ENCODE measurements at regions not wholly inside any gene's neighbourhood (a gene's known extent, or its start where the extent isn't known, plus 50 kb on each side); places are given as distances from the start of the nearest gene placed in this dataset.

- Histone ChIP-seq H3K9me2 (replicated peaks; ENCODE audit: insufficient read depth, low read length) (no peaks in the 10 kb centered on the region), H3K79me2 (ENCODE audit: low read length) (no peaks in the 10 kb centered on the region), H2AFZ (ENCODE audit: low read length) (no peak overlapping the region), H3K36me3 (ENCODE audit: insufficient read depth, low read length) (no peaks in the 10 kb centered on the region), H3K4me1 (ENCODE audit: low read length) (peaks cover 24% of the 10 kb centered on the region), H3K9ac (ENCODE audit: low read length) (no peak overlapping the region), H3K4me2 (ENCODE audit: low read depth, low read length, poor library complexity, severe bottlenecking) (no peak overlapping the region), H3K9me3 (ENCODE audit: low read length) (no peaks in the 10 kb centered on the region), H3K27me3 (ENCODE audit: low read length) (no peaks in the 10 kb centered on the region), H3K4me3 (ENCODE audit: low read length) (no peak overlapping the region), H3K27ac (ENCODE audit: low read length) (no peak overlapping the region), H4K20me1 (ENCODE audit: insufficient read depth, low read depth, low read length) (no peaks in the 10 kb centered on the region)
- DNase-seq, result peak; percentile 64
Measured at GRCh38 chr1:57966751-57967406, 543.0 kb upstream of the DAB1 start.

GRCh38 chr1:57966340-57966739 lies 542.5 kb upstream of the DAB1 start:
- Histone ChIP-seq H4K20me1 (ENCODE audit: insufficient read depth, low read depth, low read length) (no peaks in the 10 kb centered on the region), H3K79me2 (ENCODE audit: low read length) (no peaks in the 10 kb centered on the region), H3K9ac (ENCODE audit: low read length) (no peak overlapping the region), H3K36me3 (ENCODE audit: insufficient read depth, low read length) (no peaks in the 10 kb centered on the region), H3K4me2 (ENCODE audit: low read depth, low read length, poor library complexity, severe bottlenecking) (no peak overlapping the region), H3K4me3 (ENCODE audit: low read length) (no peak overlapping the region), H3K9me2 (replicated peaks; ENCODE audit: insufficient read depth, low read length) (no peaks in the 10 kb centered on the region), H3K4me1 (ENCODE audit: low read length) (peaks cover 24% of the 10 kb centered on the region), H3K9me3 (ENCODE audit: low read length) (no peaks in the 10 kb centered on the region), H3K27me3 (ENCODE audit: low read length) (no peaks in the 10 kb centered on the region), H2AFZ (ENCODE audit: low read length) (no peak overlapping the region), H3K27ac (ENCODE audit: low read length) (no peak overlapping the region)
- DNase-seq, result no peak

GRCh38 chr1:57963581-57963980 lies 539.7 kb upstream of the DAB1 start:
- DNase-seq, result peak; percentile 63
- no peaks in the 10 kb centered on the region for H3K9me3 ChIP-seq (ENCODE audit: low read length)
- no peaks in the 10 kb centered on the region for H3K79me2 ChIP-seq (ENCODE audit: low read length)
- H3K9me2 ChIP-seq (replicated peaks; ENCODE audit: insufficient read depth, low read length), result no peaks in the 10 kb centered on the region
- no peak overlapping the region for H3K27ac ChIP-seq (ENCODE audit: low read length)
- no peak overlapping the region for H3K4me3 ChIP-seq (ENCODE audit: low read length)
- H3K4me2 ChIP-seq (ENCODE audit: low read depth, low read length, poor library complexity, severe bottlenecking), result peak overlapping the region; percentile 10
- no peaks in the 10 kb centered on the region for H4K20me1 ChIP-seq (ENCODE audit: insufficient read depth, low read depth, low read length)
- peaks cover 24% of the 10 kb centered on the region for H3K4me1 ChIP-seq (ENCODE audit: low read length)
- no peaks in the 10 kb centered on the region for H3K36me3 ChIP-seq (ENCODE audit: insufficient read depth, low read length)
- no peak overlapping the region for H2AFZ ChIP-seq (ENCODE audit: low read length)
- H3K27me3 ChIP-seq (ENCODE audit: low read length), result no peaks in the 10 kb centered on the region
- H3K9ac ChIP-seq (ENCODE audit: low read length), result no peak overlapping the region

GRCh38 chr1:57959531-57960241 lies 535.8 kb upstream of the DAB1 start:
- no peak overlapping the region for H2AFZ ChIP-seq (ENCODE audit: low read length)
- no peaks in the 10 kb centered on the region for H4K20me1 ChIP-seq (ENCODE audit: insufficient read depth, low read depth, low read length)
- no peak overlapping the region for H3K4me2 ChIP-seq (ENCODE audit: low read depth, low read length, poor library complexity, severe bottlenecking)
- H3K79me2 ChIP-seq (ENCODE audit: low read length), result no peaks in the 10 kb centered on the region
- H3K27ac ChIP-seq (ENCODE audit: low read length), result no peak overlapping the region
- H3K4me1 ChIP-seq (ENCODE audit: low read length), result peaks cover 16% of the 10 kb centered on the region
- H3K27me3 ChIP-seq (ENCODE audit: low read length), result no peaks in the 10 kb centered on the region
- DNase-seq, result no peak
- no peak overlapping the region for H3K4me3 ChIP-seq (ENCODE audit: low read length)
- no peaks in the 10 kb centered on the region for H3K9me2 ChIP-seq (replicated peaks; ENCODE audit: insufficient read depth, low read length)
- no peak overlapping the region for H3K9ac ChIP-seq (ENCODE audit: low read length)
- H3K36me3 ChIP-seq (ENCODE audit: insufficient read depth, low read length), result no peaks in the 10 kb centered on the region
- H3K9me3 ChIP-seq (ENCODE audit: low read length), result no peaks in the 10 kb centered on the region

- Histone ChIP-seq H3K27ac (ENCODE audit: low read length) (no peak overlapping the region), H3K9me2 (replicated peaks; ENCODE audit: insufficient read depth, low read length) (no peaks in the 10 kb centered on the region), H2AFZ (ENCODE audit: low read length) (no peak overlapping the region), H3K4me2 (ENCODE audit: low read depth, low read length, poor library complexity, severe bottlenecking) (no peak overlapping the region), H3K36me3 (ENCODE audit: insufficient read depth, low read length) (no peaks in the 10 kb centered on the region), H3K27me3 (ENCODE audit: low read length) (no peaks in the 10 kb centered on the region), H3K9ac (ENCODE audit: low read length) (no peak overlapping the region), H3K4me1 (ENCODE audit: low read length) (peaks cover 6% of the 10 kb centered on the region; the same call in 1 of the 2 replicates), H4K20me1 (ENCODE audit: insufficient read depth, low read depth, low read length) (no peaks in the 10 kb centered on the region), H3K9me3 (ENCODE audit: low read length) (no peaks in the 10 kb centered on the region), H3K4me3 (ENCODE audit: low read length) (no peak overlapping the region), H3K79me2 (ENCODE audit: low read length) (no peaks in the 10 kb centered on the region)
- no peak for DNase-seq
Measured at GRCh38 chr1:57957576-57957975, 533.7 kb upstream of the DAB1 start.

GRCh38 chr1:57951390-57951789 lies 527.5 kb upstream of the DAB1 start:
- Histone ChIP-seq H3K4me1 (ENCODE audit: low read length) (peaks cover 6% of the 10 kb centered on the region; the same call in 1 of the 2 replicates), H3K4me3 (ENCODE audit: low read length) (no peak overlapping the region), H3K9me3 (ENCODE audit: low read length) (no peaks in the 10 kb centered on the region), H3K79me2 (ENCODE audit: low read length) (no peaks in the 10 kb centered on the region), H2AFZ (ENCODE audit: low read length) (no peak overlapping the region), H3K9me2 (replicated peaks; ENCODE audit: insufficient read depth, low read length) (no peaks in the 10 kb centered on the region), H4K20me1 (ENCODE audit: insufficient read depth, low read depth, low read length) (no peaks in the 10 kb centered on the region), H3K27ac (ENCODE audit: low read length) (no peak overlapping the region), H3K36me3 (ENCODE audit: insufficient read depth, low read length) (no peaks in the 10 kb centered on the region), H3K4me2 (ENCODE audit: low read depth, low read length, poor library complexity, severe bottlenecking) (no peak overlapping the region), H3K27me3 (ENCODE audit: low read length) (no peaks in the 10 kb centered on the region), H3K9ac (ENCODE audit: low read length) (no peak overlapping the region)
- no peak for DNase-seq

GRCh38 chr1:57949168-57949567 lies 525.3 kb upstream of the DAB1 start:
- H3K27ac ChIP-seq (ENCODE audit: low read length), result no peak overlapping the region

GRCh38 chr1:57947471-57947870 lies 523.6 kb upstream of the DAB1 start:
- Histone ChIP-seq H2AFZ (ENCODE audit: low read length) (no peak overlapping the region), H4K20me1 (ENCODE audit: insufficient read depth, low read depth, low read length) (no peaks in the 10 kb centered on the region), H3K36me3 (ENCODE audit: insufficient read depth, low read length) (no peaks in the 10 kb centered on the region), H3K9ac (ENCODE audit: low read length) (no peak overlapping the region), H3K27me3 (ENCODE audit: low read length) (no peaks in the 10 kb centered on the region), H3K4me3 (ENCODE audit: low read length) (no peak overlapping the region), H3K79me2 (ENCODE audit: low read length) (no peaks in the 10 kb centered on the region), H3K9me2 (replicated peaks; ENCODE audit: insufficient read depth, low read length) (no peaks in the 10 kb centered on the region), H3K9me3 (ENCODE audit: low read length) (no peaks in the 10 kb centered on the region), H3K4me2 (ENCODE audit: low read depth, low read length, poor library complexity, severe bottlenecking) (no peak overlapping the region), H3K27ac (ENCODE audit: low read length) (no peak overlapping the region), H3K4me1 (ENCODE audit: low read length) (no peaks in the 10 kb centered on the region)
- no peak for DNase-seq

More at GRCh38 chr1:57949168-57949567, 525.3 kb upstream of the DAB1 start:
- DNase-seq, result peak; percentile 53
- no peak overlapping the region for H3K4me3 ChIP-seq (ENCODE audit: low read length)
- no peaks in the 10 kb centered on the region for H3K4me1 ChIP-seq (ENCODE audit: low read length)
- no peaks in the 10 kb centered on the region for H3K9me3 ChIP-seq (ENCODE audit: low read length)
- H3K36me3 ChIP-seq (ENCODE audit: insufficient read depth, low read length), result no peaks in the 10 kb centered on the region
- H3K9me2 ChIP-seq (replicated peaks; ENCODE audit: insufficient read depth, low read length), result no peaks in the 10 kb centered on the region
- H4K20me1 ChIP-seq (ENCODE audit: insufficient read depth, low read depth, low read length), result no peaks in the 10 kb centered on the region
- no peak overlapping the region for H3K4me2 ChIP-seq (ENCODE audit: low read depth, low read length, poor library complexity, severe bottlenecking)
- no peaks in the 10 kb centered on the region for H3K27me3 ChIP-seq (ENCODE audit: low read length)
- no peak overlapping the region for H2AFZ ChIP-seq (ENCODE audit: low read length)
- H3K79me2 ChIP-seq (ENCODE audit: low read length), result no peaks in the 10 kb centered on the region
- H3K9ac ChIP-seq (ENCODE audit: low read length), result no peak overlapping the region
